ENCODE measurements at regions not wholly inside any gene's neighbourhood (a gene's known extent, or its start where the extent isn't known, plus 50 kb on each side); places are given as distances from the start of the nearest gene placed in this dataset.

- Histone ChIP-seq H3K4me3 (replicated peaks in 1 of 3; ENCODE audit: low read depth in 2 of 3, low read length in 3 of 3) (no peak overlapping the region), H3K36me3 (replicated peaks in 1 of 2; ENCODE audit: control insufficient read depth in 1 of 2, insufficient read depth in 2 of 2, low read length in 2 of 2) (no peaks in the 10 kb centered on the region), H3K79me2 (ENCODE audit: insufficient read depth, low read length) (no peaks in the 10 kb centered on the region), H3K9ac (ENCODE audit: insufficient read depth, low read length, poor library complexity, severe bottlenecking) (no peak overlapping the region), H3K27me3 (ENCODE audit: control insufficient read depth in 2 of 2, insufficient read depth in 2 of 2, low read length in 2 of 2) (no peaks in the 10 kb centered on the region), H3K9me3 (replicated peaks in 1 of 2; ENCODE audit: control insufficient read depth in 1 of 2, insufficient read depth in 1 of 2, low read length in 2 of 2) (peaks cover 7 to 15% of the 10 kb centered on the region in 2 donors), H3K27ac (ENCODE audit: low read depth in 1 of 2, low read length in 2 of 2) (no peak overlapping the region), H4K20me1 (ENCODE audit: insufficient read depth, low read length) (no peaks in the 10 kb centered on the region), H3K4me1 (ENCODE audit: control insufficient read depth in 1 of 2, insufficient read depth in 2 of 2, low read length in 2 of 2) (no peaks in the 10 kb centered on the region), H2AFZ (ENCODE audit: insufficient read depth, low read depth, low read length, poor library complexity, severe bottlenecking) (no peak overlapping the region), H3K4me2 (replicated peaks; ENCODE audit: extremely low read depth, low read length, poor library complexity, severe bottlenecking) (no peak overlapping the region)
- H3K27ac Mint-ChIP-seq, result no peak overlapping the region
- H3K4me1 Mint-ChIP-seq, result no peaks in the 10 kb centered on the region
- H3K4me3 Mint-ChIP-seq, result no peak overlapping the region
- 79% methylated on average over 2 of the region's 4 CpGs for WGBS (ENCODE audit: insufficient coverage)
- H3K9me3 Mint-ChIP-seq, result peaks cover 2 to 26% (median 8%) of the 10 kb centered on the region in 7 donors
- no peaks in the 10 kb centered on the region for H3K27me3 Mint-ChIP-seq (ENCODE audit: low read depth in 3 of 3)
- no peak for TF ChIP-seq CTCF (IDR thresholded peaks at IDR 0.05)
- no peak for DNase-seq
- no peaks in the 10 kb centered on the region for H3K36me3 Mint-ChIP-seq
- intact Hi-C loops (cut with micrococcal nuclease), result no loop called here
Observed at GRCh38 chr7:125127304-125127703, 197.7 kb upstream of the POT1 start.

GRCh38 chr7:125126376-125126775, 196.8 kb upstream of the POT1 start:
- no peak overlapping the region for H3K27ac ChIP-seq (ENCODE audit: low read depth in 1 of 2, low read length in 2 of 2)
- no peaks in the 10 kb centered on the region for H3K27me3 ChIP-seq (ENCODE audit: control insufficient read depth in 2 of 2, insufficient read depth in 2 of 2, low read length in 2 of 2)
- Mint-ChIP-seq H3K27ac (no peak overlapping the region), H3K4me1 (no peaks in the 10 kb centered on the region), H3K27me3 (ENCODE audit: low read depth in 3 of 3) (no peaks in the 10 kb centered on the region), H3K36me3 (no peaks in the 10 kb centered on the region), H3K9me3 (peaks cover 2 to 26% (median 8%) of the 10 kb centered on the region in 7 donors), H3K4me3 (no peak overlapping the region)
- no peak overlapping the region for H3K4me3 ChIP-seq (replicated peaks in 1 of 3; ENCODE audit: low read depth in 2 of 3, low read length in 3 of 3)
- intact Hi-C loops (cut with micrococcal nuclease), result no loop called here
- H4K20me1 ChIP-seq (ENCODE audit: insufficient read depth, low read length), result no peaks in the 10 kb centered on the region
- H3K4me2 ChIP-seq (replicated peaks; ENCODE audit: extremely low read depth, low read length, poor library complexity, severe bottlenecking), result no peak overlapping the region
- peaks cover 7 to 15% of the 10 kb centered on the region in 2 donors for H3K9me3 ChIP-seq (replicated peaks in 1 of 2; ENCODE audit: control insufficient read depth in 1 of 2, insufficient read depth in 1 of 2, low read length in 2 of 2)
- no peaks in the 10 kb centered on the region for H3K36me3 ChIP-seq (replicated peaks in 1 of 2; ENCODE audit: control insufficient read depth in 1 of 2, insufficient read depth in 2 of 2, low read length in 2 of 2)
- no peak overlapping the region for H3K9ac ChIP-seq (ENCODE audit: insufficient read depth, low read length, poor library complexity, severe bottlenecking)
- DNase-seq, result no peak
- no CpG with 5 or more reads among the region's 1 CpG for WGBS (ENCODE audit: insufficient coverage)
- TF ChIP-seq CTCF (IDR thresholded peaks at IDR 0.05), result no peak
- no peaks in the 10 kb centered on the region for H3K79me2 ChIP-seq (ENCODE audit: insufficient read depth, low read length)
- no peaks in the 10 kb centered on the region for H3K4me1 ChIP-seq (ENCODE audit: control insufficient read depth in 1 of 2, insufficient read depth in 2 of 2, low read length in 2 of 2)
- H2AFZ ChIP-seq (ENCODE audit: insufficient read depth, low read depth, low read length, poor library complexity, severe bottlenecking), result no peak overlapping the region

Measured in CD14-positive monocyte (primary cell).